ENCODE measurements at regions not wholly inside any gene's neighbourhood (a gene's known extent, or its start where the extent isn't known, plus 50 kb on each side); places are given as distances from the start of the nearest gene placed in this dataset.
"Not testable (repeated sequence)": the region's sequence is repeated elsewhere in the genome, so short reads cannot be mapped to it uniquely, and the experiment has no call there.

DNA sequence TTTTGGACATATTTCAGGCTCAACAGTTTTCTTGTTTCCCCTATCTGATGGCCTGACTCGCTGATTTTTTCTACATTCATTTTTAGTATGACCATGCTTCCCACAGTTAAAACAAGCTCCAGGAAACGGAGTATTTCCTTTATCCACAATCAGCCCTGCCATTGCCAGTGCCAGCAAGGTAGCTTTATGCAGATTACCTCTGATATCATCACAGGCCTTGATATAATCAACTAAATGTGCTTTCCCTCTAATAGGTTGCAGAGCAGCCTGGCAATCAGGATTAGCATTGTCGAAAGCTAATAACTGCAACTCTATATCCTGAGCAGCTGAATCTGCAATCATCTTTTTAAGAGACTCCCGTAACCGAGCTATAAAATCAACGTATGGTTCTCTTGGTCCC is 57.1 kb upstream of the FMNL2 start:
- not testable (repeated sequence) for DNase-seq

DNA sequence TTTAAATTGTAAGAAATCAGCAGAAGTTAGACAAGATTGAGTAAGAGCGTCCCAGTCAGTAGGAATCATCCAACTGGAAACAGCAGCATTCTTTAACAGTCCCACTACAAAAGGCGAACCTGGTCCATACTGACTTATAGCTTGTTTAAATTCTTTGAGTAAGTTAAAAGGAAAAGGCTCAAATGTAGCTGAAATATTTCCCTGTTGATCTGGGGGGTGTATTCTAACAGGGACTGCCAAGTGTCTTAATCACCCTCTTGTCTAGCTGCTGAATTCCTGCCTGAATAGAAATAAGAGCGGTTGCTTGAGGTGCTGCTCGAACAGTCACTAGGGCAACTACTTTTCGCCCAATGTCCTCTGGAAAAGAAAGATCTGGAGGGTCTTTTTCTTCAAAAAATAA is 56.4 kb upstream of the FMNL2 start:
- DNase-seq: no peak

DNA sequence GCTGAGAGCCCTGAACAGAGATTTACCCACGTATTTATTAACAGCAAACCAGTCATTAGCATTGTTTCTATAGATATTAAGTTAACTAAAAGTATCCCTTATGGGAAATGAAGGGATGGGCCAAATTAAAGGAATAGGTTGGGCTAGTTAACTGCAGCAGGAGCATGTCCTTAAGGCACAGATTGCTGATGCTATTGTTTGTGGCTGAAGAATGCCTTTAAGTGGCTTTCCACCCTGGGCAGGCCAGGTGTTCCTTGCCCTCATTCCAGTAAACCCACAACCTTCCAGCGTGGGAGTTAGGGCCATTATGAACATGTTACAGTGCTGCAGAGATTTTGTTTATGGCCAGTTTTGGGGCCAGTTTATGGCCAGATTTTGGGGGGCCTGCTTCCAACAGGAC is 55.6 kb upstream of the FMNL2 start:
- not testable (repeated sequence) for DNase-seq

DNA sequence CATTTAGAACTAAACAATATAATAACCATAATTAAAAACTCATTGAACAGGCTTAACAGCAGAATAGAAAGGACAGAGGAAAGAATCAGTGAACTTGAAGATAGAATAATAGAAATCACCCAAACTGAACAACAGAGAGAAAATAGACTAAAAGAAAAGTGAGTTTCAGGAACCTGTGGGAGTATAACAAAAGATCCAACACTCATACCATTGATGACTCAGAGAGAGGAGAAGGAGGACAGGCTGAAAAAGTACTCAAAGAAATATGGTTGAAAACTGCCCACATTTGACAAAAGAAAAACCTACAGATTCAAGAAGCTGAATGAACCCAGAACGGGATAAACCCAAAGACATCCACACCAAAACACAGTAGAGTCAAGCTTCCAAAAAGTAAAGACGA is 54.2 kb upstream of the FMNL2 start:
- no peak for DNase-seq

DNA sequence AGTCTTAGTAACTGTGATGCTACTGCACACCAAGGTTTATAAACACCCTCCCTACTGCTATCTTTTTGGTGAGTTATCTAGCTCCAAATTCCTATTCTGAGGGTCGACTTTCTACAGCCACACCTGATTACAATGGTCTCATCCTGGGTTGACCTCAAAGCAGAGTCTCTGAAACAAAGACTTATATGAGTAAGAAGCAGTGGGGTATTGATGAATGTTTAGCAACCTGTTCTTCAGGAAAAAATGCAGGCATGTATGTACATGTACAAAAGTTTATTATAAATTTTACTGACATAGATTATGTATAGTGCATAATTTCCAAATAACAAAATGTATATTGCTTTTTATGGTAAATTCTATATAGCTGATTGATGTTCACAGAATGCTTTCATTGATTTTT is 51.6 kb upstream of the FMNL2 start:
- no peak for DNase-seq

GRCh38 chr2:152284398-152284797 is 50.6 kb upstream of the FMNL2 start:
- no peak for DNase-seq
